Panc1 (cell line): ENCODE measurements at regions not wholly inside any gene's neighbourhood (a gene's known extent, or its start where the extent isn't known, plus 50 kb on each side); places are given as distances from the start of the nearest gene placed in this dataset.

ENCODE experiments used
- CTCF ChIP-seq: fragments of 450-650 bp; IDR thresholded peaks from 2 replicates; pipeline ENCODE4 v1.5.1; 2017; ENCODE audit warnings: mild to moderate bottlenecking
- POLR2AphosphoS5 ChIP-seq: IDR thresholded peaks from 2 replicates; pipeline ENCODE4 v1.6.1; 2012; ENCODE audit warnings: mild to moderate bottlenecking, low read depth, low read length, moderate library complexity
- REST ChIP-seq, 2 experiments: IDR thresholded peaks; 2 replicates each; pipeline ENCODE4 v1.6.1; 2011 to 2012; ENCODE audit warnings: low read depth in 2 of 2, control low read depth in 1 of 2, low read length in 1 of 2, mild to moderate bottlenecking in 1 of 2, moderate library complexity in 1 of 2; ENCODE audit not compliant: insufficient read depth in 1 of 2
- SIN3A ChIP-seq: IDR thresholded peaks from 2 replicates; pipeline ENCODE4 v1.6.1; 2012; ENCODE audit warnings: low read depth, mild to moderate bottlenecking, low read length, moderate library complexity, borderline replicate concordance; ENCODE audit not compliant: insufficient read depth
- TCF7L2 ChIP-seq: IDR thresholded peaks from 2 replicates; pipeline ENCODE4 v1.6.1; 2011; ENCODE audit warnings: mild to moderate bottlenecking, low read depth, low read length, inconsistent platforms

GRCh38 chr21:9750341-9751086 is 770.9 kb upstream of the TPTE start:
- TF ChIP-seq CTCF (no peak), SIN3A (no peak), POLR2AphosphoS5 (no peak), TCF7L2 (no peak), REST (IDR thresholded peaks at IDR 0.05; ENCODE audit: insufficient read depth in 1 of 2, low read depth in 2 of 2, low read length in 1 of 2) (no peak)
